ENCODE measurements at regions not wholly inside any gene's neighbourhood (a gene's known extent, or its start where the extent isn't known, plus 50 kb on each side); places are given as distances from the start of the nearest gene placed in this dataset.

DNA sequence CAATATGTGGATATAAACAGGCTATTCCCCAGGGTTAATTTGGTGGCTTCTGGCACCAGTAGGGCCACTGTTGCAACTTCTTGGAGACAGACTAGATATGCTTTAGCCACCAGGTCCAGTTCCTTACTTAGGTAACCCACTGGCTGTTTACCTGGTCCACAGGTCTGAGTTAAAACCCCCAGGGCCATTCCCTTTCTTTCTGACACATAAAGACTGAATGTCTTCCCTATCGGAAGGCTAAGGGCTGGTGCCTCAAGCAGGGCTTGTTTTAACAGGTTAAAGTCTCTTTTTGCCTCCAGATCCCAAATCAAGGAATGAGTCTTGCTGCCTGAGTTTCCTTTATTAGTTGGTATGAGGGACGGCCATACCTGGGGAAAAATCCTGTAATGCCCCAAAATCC is 1052.7 kb upstream of the CNTN5 start:
- no peak for TF ChIP-seq SMC3 (IDR thresholded peaks at IDR 0.05)
- TF ChIP-seq POLR2A (IDR thresholded peaks at IDR 0.05; ENCODE audit: low read length): no peak
- no peak for TF ChIP-seq RCOR1 (IDR thresholded peaks at IDR 0.05; ENCODE audit: low read depth, low read length)

Data from A549 (cell line).